ENCODE measurements at regions not wholly inside any gene's neighbourhood (a gene's known extent, or its start where the extent isn't known, plus 50 kb on each side); places are given as distances from the start of the nearest gene placed in this dataset.

GRCh38 chr4:187416216-187416615 is 579.4 kb upstream of the ZFP42 start:
- no peak for TF ChIP-seq CTCF (IDR thresholded peaks at IDR 0.05; ENCODE audit: extremely low read depth, insufficient read depth, missing control alignments)
- no peak for DNase-seq (ENCODE audit: low spot score)
- in situ Hi-C loops (cut with MboI; ENCODE audit: low pct_unique_long_range_greater_than_20kb, low sequenced_read_pairs, unreplicated experiment), result no loop called here

- DNase-seq (ENCODE audit: low spot score), result no peak
- in situ Hi-C loops (cut with MboI; ENCODE audit: low pct_unique_long_range_greater_than_20kb, low sequenced_read_pairs, unreplicated experiment), result no loop called here
- no peak for TF ChIP-seq CTCF (IDR thresholded peaks at IDR 0.05; ENCODE audit: extremely low read depth, insufficient read depth, missing control alignments)
Observed at GRCh38 chr4:187417721-187418120, 577.9 kb upstream of the ZFP42 start.

- TF ChIP-seq CTCF (IDR thresholded peaks at IDR 0.05; ENCODE audit: extremely low read depth, insufficient read depth, missing control alignments), result no peak
- DNase-seq (ENCODE audit: low spot score), result no peak
- in situ Hi-C loops (cut with MboI; ENCODE audit: low pct_unique_long_range_greater_than_20kb, low sequenced_read_pairs, unreplicated experiment), result no loop called here
Observed at GRCh38 chr4:187422655-187423054, 572.9 kb upstream of the ZFP42 start.

GRCh38 chr4:187424636-187425035 is 570.9 kb upstream of the ZFP42 start:
- TF ChIP-seq CTCF (IDR thresholded peaks at IDR 0.05; ENCODE audit: extremely low read depth, insufficient read depth, missing control alignments), result no peak
- in situ Hi-C loops (cut with MboI; ENCODE audit: low pct_unique_long_range_greater_than_20kb, low sequenced_read_pairs, unreplicated experiment), result no loop called here
- no peak for DNase-seq (ENCODE audit: low spot score)

GRCh38 chr4:187426511-187426910 is 569.1 kb upstream of the ZFP42 start:
- in situ Hi-C loops (cut with MboI; ENCODE audit: low pct_unique_long_range_greater_than_20kb, low sequenced_read_pairs, unreplicated experiment), result no loop called here
- no peak for TF ChIP-seq CTCF (IDR thresholded peaks at IDR 0.05; ENCODE audit: extremely low read depth, insufficient read depth, missing control alignments)
- DNase-seq (ENCODE audit: low spot score), result no peak

GRCh38 chr4:187432310-187432709 is 563.3 kb upstream of the ZFP42 start:
- in situ Hi-C loops (cut with MboI; ENCODE audit: low pct_unique_long_range_greater_than_20kb, low sequenced_read_pairs, unreplicated experiment), result no loop called here
- DNase-seq (ENCODE audit: low spot score), result no peak

More at GRCh38 chr4:187432310-187432709, 563.3 kb upstream of the ZFP42 start:
- TF ChIP-seq CTCF (IDR thresholded peaks at IDR 0.05; ENCODE audit: extremely low read depth, insufficient read depth, missing control alignments), result no peak

Measured in GM13977 (cell line).